Left ventricle myocardium superior (tissue), 1 donor: ENCODE measurements at regions not wholly inside any gene's neighbourhood (a gene's known extent, or its start where the extent isn't known, plus 50 kb on each side); places are given as distances from the start of the nearest gene placed in this dataset.
"Not testable (repeated sequence)": the region's sequence is repeated elsewhere in the genome, so short reads cannot be mapped to it uniquely, and the experiment has no call there.

Experiments
- ATAC-seq: fragments of 200-7000 bp; cut with Tn5 transposase; one replicate; pipeline ENCODE4 v1.9.1; 2020; ENCODE audit warnings: mild to moderate bottlenecking, moderate library complexity
- DNase-seq: peaks from one replicate; pipeline ENCODE4 v3.0.0-alpha.2; 2020
- intact Hi-C: fragments of 100-400 bp; cut with micrococcal nuclease; formaldehyde crosslinking; loops from one replicate; pipeline ENCODE4 v1.11.0; 2022
- donor health status: DM: no; HTN: yes; CAD: no; lungs with severe emphysema.

DNA sequence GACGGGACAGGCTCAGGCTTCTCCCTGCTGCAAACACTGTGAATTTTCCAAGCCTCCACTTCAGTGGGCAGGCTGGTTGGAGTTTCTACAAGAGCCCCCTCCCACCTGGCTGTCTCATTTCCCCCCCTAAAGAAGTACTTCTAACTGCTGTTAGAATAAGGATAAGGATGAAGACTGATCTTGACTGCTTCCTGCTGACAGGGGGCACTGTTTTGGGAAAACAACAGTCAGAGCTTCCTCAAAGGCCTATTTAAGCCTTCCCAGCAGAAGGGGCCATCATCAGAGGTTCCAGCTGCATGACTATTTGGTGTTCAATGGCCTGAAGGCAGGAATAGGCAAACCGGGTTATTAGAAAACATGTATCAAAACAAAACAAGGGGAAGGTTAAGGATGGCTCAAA, 1162.8 kb downstream of the DSC3 start:
- intact Hi-C loops: loop anchor here (10.0 kb wide), 1 partner anchor 45 kb away; no protein-coding TSS in a partner anchor
- no peak for ATAC-seq
- no peak for DNase-seq

DNA sequence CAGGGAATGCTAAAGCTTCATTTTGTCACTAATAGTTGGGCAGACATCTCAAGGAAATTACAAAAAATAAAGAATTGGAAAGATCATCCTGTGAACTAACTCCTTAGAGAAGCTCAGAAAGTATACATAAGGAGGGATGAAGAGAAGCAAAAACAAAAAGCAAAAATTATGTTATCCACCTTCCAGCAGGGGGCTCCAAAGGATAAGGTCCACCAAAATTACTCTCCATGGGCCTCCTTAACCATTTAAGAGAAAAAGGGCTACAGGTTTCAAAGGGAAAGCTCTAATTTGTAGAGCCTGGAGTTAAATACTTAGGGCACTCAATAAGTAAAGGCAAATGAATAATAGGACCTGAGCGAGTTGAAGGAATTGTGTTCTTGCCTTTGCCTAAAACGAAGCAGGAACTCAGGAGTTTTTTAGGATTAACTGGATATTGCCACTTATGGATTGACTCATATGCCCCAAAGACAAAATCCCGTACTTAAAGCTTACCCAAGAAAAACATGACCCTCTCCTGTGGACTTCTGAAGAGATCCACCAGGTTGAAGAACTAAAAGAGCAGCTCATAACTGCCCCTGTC, 1167.9 kb downstream of the DSC3 start:
- intact Hi-C loops: loop anchor here (10.0 kb wide), 1 partner anchor 50 kb away; no protein-coding TSS in a partner anchor
- ATAC-seq: no peak

DNA sequence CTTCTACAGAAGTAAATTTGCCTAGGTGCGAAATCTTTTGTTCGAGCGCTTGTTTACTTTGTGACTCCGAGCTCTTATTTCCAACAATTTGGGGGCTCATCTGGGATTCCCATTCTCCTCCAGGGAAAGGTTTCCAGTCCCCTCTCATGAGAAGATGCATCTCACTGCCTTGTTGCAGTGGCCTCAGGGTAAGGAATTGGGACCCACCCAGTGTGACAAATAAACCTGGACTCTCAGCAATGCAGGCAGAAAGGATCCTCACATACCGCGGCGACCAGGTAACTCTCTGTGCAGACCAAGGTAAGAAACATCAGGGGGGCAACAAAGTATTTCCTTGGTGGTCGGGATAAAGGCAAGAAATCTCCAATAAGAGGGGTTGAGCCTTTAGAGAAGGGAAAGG, 1169.3 kb downstream of the DSC3 start:
- DNase-seq (no peak), ATAC-seq (no peak)
- intact Hi-C loops: loop anchor here (10.0 kb wide), 1 partner anchor 52 kb away; no protein-coding TSS in a partner anchor

More for the DNA sequence above, 1167.9 kb downstream of the DSC3 start:
- no peak for DNase-seq

DNA sequence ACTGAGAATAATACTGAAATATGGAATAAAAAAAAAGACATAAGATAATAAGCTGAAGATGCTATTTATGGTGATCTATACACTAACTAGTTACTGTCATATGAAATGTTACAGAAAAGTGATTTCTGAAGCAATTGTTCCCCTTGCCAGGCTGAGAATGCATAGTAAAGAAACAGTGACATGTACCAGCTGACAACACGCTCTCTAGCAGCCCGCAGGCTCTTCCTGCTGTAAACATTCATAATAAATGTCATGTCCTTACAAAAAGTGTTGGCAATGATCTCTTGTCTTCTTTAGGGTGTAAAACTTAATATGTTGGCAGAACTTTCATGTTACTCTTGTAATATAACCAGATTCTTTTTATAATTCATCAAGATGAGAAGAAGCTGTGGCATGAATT, 1171.3 kb downstream of the DSC3 start:
- intact Hi-C loops: loop anchor here (10.0 kb wide), 1 partner anchor 54 kb away; no protein-coding TSS in a partner anchor
- DNase-seq (no peak), ATAC-seq (no peak)

DNA sequence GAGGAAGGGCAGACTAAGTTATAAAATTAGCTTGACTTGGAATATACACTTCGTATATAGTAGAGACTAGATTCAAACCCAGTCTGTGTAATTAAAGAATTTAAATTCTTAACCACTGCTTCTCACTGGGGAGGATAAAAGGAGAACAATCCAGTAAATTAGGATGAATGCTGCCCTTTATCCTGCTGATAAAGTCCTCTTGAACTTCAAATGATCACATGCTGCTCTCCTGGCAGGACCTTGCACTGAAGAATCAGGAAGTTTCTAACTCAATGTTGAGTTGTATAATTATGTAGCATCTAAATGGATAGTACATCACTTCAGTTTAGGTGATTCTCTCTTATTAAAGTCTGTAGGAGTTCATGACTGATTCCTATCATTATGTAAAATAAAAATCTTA, 1179.7 kb downstream of the DSC3 start:
- intact Hi-C loops: no loop called here
- no peak for DNase-seq
- ATAC-seq: no peak

DNA sequence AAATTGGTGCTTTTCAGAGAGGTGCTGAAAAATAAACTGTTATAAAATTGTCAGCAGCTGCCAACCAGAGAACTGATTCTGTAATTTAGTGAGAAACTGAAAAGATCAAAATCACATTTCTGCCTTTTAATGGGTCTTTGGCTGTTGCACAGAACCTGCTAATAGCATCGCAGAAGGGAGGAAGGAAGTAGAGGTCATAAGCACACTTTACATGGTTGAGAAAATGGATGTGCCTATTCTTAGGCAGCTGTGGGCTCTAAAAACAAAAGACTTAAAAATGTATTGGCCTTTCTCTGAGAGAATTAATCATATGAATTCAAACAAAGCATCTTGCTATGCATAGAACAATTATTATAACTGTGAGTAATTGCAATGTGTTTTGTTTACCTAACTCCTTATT, 1186.9 kb downstream of the DSC3 start:
- ATAC-seq (no peak), DNase-seq (no peak)
- intact Hi-C loops: no loop called here

DNA sequence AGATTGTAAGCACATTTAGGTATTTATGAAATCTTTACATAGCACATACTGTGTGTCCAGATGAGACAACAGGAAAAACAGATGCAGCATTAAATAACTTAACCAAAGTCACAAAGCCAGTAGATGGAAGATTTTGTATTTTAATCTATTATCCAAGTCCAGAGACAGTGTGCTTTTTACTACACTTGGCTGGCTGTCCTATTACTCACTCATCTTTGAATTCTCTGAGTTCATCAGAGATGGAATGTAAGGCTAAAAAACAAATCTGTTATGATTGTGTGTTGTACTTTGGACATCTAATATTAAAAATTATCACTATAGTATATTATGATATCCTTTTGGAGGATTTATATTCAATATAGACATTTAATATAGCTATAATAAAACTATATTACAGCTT, 1189.4 kb downstream of the DSC3 start:
- DNase-seq (no peak), ATAC-seq (no peak)
- intact Hi-C loops: no loop called here

DNA sequence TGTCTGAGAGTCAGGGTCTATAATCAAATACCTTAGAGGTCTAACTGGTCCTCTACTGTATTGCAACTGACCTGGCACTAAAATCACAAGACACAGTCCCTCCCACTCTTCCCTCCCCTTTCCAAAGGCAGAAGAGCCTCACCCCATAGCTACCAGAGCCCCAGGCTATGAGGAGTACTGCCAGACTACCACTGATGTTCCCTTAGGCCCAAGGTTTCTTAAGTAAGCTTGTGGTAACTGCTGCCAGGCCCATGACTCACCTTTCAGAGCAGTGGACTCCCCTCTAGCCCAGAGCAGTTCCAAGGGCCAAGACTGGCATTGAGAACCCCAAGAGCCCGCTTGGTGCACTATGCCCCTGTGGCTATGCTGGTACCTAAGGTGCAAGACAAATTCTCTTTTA, 1193.4 kb downstream of the DSC3 start:
- ATAC-seq (no peak), DNase-seq (no peak)

DNA sequence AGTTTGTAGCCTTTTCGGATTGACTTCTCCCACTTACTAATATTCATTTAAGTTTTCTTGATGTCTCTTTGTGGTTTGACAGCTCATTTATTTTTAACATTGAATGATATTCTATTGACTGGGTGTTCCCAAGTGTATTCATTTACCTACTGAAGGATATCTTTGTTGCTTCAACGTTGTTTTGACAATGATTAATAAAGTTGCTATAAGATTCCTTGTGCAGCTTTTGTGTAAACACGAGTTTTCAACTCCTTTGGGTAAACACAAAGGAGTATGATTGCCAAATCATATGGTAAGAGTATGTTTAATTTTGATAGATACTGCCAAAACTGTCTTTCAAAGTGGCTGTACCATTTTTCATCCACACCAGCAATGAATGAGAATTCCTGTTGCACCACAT, 1200.9 kb downstream of the DSC3 start:
- no peak for ATAC-seq
- intact Hi-C loops: no loop called here
- DNase-seq: no peak

More for the DNA sequence above, 1193.4 kb downstream of the DSC3 start:
- intact Hi-C loops: no loop called here

DNA sequence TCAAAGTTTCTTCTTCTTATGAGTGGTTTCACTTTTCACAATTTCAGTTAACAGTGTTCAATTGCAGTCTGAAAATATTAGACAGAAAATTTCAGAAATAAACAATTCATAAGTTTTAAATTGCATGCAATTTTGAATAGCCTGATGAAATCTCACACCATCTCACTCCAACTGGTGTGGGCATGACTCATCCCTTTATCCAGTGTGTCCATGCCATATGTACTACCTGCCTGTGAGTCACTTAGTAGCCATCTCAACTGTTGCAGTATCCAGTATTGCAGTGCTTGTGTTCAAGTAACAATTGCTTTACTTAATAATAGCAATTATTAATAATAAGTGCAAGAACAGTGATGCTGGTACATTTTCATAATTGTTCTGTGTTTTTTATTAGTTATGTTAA, 1202.5 kb downstream of the DSC3 start:
- intact Hi-C loops: no loop called here
- DNase-seq (no peak), ATAC-seq (no peak)

DNA sequence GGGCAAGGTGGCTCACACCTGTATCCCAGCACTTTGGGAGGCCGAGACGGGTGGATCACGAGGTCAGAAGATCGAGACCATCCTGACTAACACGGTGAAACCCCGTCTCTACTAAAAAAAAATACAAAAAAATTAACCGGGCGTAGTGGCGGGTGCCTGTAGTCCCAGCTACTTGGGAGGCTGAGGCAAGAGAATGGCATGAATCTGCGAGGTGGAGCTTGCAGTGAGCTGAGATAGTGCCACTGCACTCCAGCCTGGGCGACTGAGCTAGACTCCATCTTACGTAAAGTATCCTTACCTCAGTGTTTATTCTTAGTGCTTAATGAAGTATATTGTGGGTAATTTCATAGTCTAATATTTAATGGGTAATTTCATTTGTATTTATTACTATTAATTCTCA, 1203.6 kb downstream of the DSC3 start:
- intact Hi-C loops, ATAC-seq, DNase-seq: not testable (repeated sequence)

DNA sequence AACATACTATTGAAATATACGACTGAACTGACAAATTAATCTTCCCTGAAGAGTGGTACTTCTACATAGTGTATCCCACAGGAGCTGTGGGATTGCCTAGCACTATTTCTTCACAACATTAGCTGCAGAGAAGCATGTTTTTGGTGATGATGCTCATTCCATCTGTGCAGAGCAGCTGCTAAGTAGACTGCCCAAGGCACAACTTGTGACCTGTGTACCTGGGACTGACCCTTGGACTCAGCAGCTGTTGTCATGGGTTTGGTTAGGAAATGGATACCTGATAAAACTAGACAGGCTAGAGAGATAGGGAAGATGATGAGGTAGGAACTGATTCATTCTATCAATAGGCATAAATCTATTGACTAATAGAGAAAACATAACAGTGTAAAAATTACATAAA, 1204.0 kb downstream of the DSC3 start:
- intact Hi-C loops: no loop called here
- ATAC-seq (no peak), DNase-seq (no peak)

DNA sequence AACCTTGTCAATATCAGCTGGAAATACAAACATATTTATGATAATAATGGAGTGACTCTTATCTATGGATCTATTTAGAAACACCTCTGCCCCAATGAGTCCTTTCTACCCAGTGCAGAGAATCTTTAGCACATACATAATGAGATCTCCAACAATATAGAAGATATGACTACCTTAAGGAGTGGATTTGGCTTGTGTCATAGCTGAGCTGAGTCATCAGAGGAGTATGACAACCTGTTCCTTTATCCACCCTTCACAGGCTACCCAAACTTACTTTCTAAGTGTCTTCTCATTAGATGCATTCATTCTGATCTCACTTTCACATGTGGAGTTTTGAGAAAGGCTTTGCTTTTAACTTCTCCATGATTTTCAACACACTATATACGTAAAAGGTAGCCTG, 1218.9 kb downstream of the DSC3 start:
- intact Hi-C loops: no loop called here
- ATAC-seq (no peak), DNase-seq (no peak)

DNA sequence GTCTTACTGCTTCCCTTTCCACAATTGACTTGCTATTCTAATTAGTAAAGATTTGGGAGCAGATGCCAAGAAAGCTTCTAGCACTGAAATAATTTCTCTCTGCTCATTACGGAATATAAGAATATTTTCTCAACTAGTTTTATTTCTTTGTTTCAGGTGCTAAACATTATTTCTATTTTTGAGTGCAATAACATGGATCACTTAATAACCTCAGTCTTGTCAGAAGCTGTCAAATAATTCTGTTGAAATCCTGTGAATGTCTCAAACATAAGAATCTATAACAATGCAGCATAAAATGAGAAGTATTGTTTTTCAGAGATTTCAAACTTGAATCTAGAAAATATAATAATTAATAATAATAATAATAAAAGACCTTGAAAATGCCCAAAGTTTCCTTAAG, 1221.0 kb downstream of the DSC3 start:
- intact Hi-C loops: no loop called here
- DNase-seq (no peak), ATAC-seq (no peak)

DNA sequence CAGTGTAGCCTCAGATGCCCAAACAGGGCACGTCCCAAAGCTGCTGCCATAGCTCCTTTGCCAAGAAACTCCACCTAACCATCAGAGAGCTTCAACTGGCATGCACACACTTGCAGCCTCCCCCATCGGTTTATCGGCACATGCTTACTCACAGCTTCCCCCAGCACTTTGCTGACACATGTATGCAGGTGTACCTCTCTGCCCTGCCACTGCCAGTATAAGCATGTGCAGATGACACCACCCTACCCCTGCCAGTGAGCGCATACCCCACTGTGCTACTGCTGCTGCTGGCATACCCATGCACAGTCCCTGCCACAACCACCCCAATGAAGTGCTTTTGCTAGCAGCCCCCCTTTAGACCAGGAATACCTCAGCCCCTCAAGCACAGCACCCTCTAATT, 1231.0 kb downstream of the DSC3 start:
- DNase-seq (no peak), ATAC-seq (no peak)
- intact Hi-C loops: no loop called here

DNA sequence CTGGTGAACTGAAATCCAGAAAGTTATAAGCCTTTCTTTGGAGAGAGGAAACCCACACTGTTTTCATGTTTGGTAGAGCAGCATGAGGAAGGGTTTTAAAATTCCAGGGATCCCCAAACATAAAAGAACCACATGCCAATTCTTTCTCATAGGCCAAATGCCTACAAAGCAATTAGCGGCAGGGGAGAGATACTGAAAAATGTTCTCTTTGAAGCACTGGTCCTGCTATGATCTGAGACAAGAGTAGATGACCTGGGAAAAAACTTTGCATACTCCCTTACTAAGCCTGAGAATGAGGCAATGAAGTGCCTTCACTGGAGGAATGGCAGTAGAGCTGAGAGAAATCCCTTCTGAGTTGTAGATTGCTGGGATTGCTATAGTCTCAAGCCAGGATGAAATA, 1261.7 kb downstream of the DSC3 start:
- no peak for DNase-seq
- no peak for ATAC-seq
- intact Hi-C loops: no loop called here

DNA sequence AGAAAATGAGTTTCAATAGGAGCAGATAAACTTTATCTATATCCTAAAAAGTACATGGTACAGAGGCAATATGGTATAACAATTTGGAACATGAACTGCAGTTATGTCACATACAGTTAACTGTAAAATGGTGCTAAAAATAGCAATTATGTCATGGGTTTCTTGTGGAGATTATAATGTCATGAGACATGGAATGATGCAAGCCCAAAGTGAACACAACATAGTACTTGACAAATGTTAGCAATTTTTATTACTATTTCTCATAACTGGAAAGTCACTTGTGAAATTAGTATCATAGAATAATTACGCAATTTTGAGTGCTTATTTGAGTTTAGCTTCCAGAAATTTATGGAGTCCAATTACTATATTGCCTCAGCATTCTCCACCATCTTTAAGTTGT, 1263.4 kb downstream of the DSC3 start:
- intact Hi-C loops: no loop called here
- no peak for DNase-seq
- no peak for ATAC-seq

DNA sequence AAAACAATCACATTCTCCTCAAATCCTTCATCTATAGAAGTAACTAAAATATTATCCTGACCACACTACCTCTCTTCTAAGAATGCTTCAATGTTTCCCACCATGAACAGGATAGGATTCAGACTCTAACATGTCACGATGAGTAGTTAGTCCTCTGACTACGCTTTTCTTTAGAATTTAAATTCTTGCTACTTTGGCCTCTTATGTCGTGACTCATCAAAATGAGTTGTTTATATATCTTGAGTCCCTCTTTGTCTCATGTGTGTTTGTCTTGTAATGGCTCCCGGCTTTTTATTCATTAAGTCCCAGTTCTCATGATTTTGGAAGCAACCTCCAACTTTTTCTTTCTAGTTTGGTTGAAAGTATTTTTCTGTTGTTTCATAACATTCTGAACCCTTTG, 1289.2 kb downstream of the DSC3 start:
- DNase-seq (no peak), ATAC-seq (no peak)
- intact Hi-C loops: no loop called here

DNA sequence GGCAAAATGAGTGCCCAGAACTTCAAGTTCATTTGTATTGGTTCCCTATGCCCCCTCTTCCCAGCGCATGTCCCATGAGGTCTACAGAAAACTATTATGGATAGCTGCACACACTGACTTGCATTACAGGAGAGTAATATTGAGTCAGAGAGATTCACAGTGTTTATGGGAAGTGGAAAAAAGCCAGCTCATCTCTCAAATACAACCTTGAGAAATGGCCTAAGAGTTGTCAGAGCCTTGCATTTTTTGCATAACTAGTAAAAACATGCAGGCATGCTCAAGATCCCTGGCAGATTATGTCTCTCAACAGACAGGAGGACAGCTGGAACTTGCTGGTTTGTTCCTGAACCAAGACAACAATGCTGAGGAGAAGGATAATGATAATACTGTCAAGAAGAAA, 1292.8 kb downstream of the DSC3 start:
- no peak for ATAC-seq
- DNase-seq: no peak
- intact Hi-C loops: no loop called here

DNA sequence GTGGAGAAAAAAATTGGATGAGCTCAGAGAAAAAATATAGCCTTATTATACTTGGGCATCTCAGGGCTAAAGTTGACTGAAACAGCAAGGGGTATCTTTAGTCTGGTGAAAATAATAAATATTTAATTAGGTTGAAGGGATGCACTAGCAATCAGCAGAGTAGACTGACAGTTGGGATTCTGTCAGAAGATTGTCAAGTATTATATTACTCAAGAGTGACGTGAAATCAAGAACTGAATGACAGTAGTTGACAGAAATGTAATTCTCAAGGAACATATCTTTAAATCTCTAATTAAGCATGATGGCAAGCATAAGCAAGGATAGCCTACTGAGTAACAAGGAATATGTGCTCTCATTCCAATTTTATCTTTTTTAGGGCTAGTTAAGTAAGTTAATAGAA, 1301.1 kb downstream of the DSC3 start:
- intact Hi-C loops: no loop called here
- DNase-seq: no peak
- ATAC-seq: no peak

DNA sequence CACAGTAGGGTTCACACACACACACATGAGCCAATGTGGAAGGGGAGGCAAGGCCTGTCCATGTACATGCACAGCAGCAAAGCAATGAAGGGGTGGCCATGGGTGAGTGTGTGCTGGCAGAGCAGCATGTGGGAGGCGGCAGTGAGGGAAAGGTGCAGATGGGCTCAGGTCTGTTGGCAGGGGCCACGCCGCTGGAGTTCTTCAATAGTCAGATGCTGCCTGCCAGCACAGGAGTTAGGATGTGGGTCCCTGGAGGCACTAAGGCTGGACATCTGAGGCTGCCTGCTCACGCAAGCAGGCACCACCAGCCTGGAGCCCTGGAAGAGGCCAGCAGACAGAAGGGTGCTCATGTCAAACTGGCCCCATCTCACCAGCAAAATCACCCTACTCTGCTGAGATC, 1304.9 kb downstream of the DSC3 start:
- intact Hi-C loops: no loop called here
- no peak for ATAC-seq
- DNase-seq: no peak

DNA sequence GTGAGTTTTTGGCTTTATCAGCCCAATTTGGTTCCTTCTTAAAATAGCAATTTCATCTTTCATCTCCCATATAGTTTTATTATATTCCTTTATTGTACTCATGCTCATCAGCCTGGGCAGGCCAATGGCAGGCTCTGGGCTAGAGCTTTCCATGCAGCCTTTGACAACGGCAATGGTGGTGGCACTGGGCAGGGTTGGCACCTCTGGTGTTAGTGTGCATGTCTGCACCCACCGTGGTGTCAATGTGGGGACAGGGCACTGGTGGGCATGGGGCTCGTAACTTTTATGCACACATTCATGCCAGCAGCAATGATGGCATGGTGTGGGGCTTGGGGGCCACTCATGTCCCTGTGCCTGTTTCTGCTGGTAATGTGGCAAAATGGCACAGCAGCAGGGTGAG, 1305.4 kb downstream of the DSC3 start:
- intact Hi-C loops: no loop called here
- no peak for ATAC-seq

More for the DNA sequence above, 1305.4 kb downstream of the DSC3 start:
- no peak for DNase-seq
